Osteocyte (in vitro differentiated cells): ENCODE measurements at regions not wholly inside any gene's neighbourhood (a gene's known extent, or its start where the extent isn't known, plus 50 kb on each side); places are given as distances from the start of the nearest gene placed in this dataset.

Source experiments
- DNase-seq: peaks from one replicate; pipeline ENCODE4 v3.0.0; 2021; ENCODE audit warnings: mixed read lengths; ENCODE audit not compliant: unreplicated experiment; ENCODE audit errors: extremely low spot score
- H3K27ac Mint-ChIP-seq: one replicate; pipeline ENCODE4 v1.8.0; 2021; ENCODE audit warnings: mild to moderate bottlenecking, mixed read lengths; ENCODE audit not compliant: unreplicated experiment
- H3K27me3 Mint-ChIP-seq: one replicate; pipeline ENCODE4 v1.8.0; 2021; ENCODE audit warnings: mixed read lengths; ENCODE audit not compliant: unreplicated experiment
- H3K36me3 Mint-ChIP-seq: one replicate; pipeline ENCODE4 v1.8.0; 2021; ENCODE audit warnings: mixed read lengths; ENCODE audit not compliant: unreplicated experiment
- H3K4me1 Mint-ChIP-seq: one replicate; pipeline ENCODE4 v1.8.0; 2021; ENCODE audit warnings: mixed read lengths; ENCODE audit not compliant: unreplicated experiment
- H3K4me3 Mint-ChIP-seq: one replicate; pipeline ENCODE4 v1.8.0; 2021; ENCODE audit warnings: mild to moderate bottlenecking, moderate library complexity, mixed read lengths; ENCODE audit not compliant: unreplicated experiment
- H3K9me3 Mint-ChIP-seq: one replicate; pipeline ENCODE4 v1.8.0; 2021; ENCODE audit warnings: mixed read lengths; ENCODE audit not compliant: unreplicated experiment
- CTCF ChIP-seq: fragments of 200-600 bp; sonication (generic); IDR thresholded peaks from 2 replicates; pipeline ENCODE4 v1.5.0; 2021; ENCODE audit warnings: antibody characterized with exemption, mild to moderate bottlenecking, moderate library complexity

- DNase-seq: no peak
- TF ChIP-seq CTCF: no peak
- H3K27ac Mint-ChIP-seq: no peak overlapping the region
- no peak overlapping the region for H3K4me3 Mint-ChIP-seq
- H3K4me1 Mint-ChIP-seq: no peaks in the 10 kb centered on the region
- H3K27me3 Mint-ChIP-seq: peaks cover 9% of the 10 kb centered on the region
- H3K36me3 Mint-ChIP-seq: no peaks in the 10 kb centered on the region
- no peaks in the 10 kb centered on the region for H3K9me3 Mint-ChIP-seq
Observed at GRCh38 chr2:65920659-65921058, 488.3 kb upstream of the SPRED2 start.

GRCh38 chr2:65919550-65920188 is 487.3 kb upstream of the SPRED2 start:
- H3K4me3 Mint-ChIP-seq: no peak overlapping the region
- H3K27me3 Mint-ChIP-seq: peaks cover 9% of the 10 kb centered on the region
- no peak for TF ChIP-seq CTCF
- no peak overlapping the region for H3K27ac Mint-ChIP-seq
- H3K36me3 Mint-ChIP-seq: no peaks in the 10 kb centered on the region
- H3K4me1 Mint-ChIP-seq: no peaks in the 10 kb centered on the region
- no peaks in the 10 kb centered on the region for H3K9me3 Mint-ChIP-seq
- DNase-seq: no peak

GRCh38 chr2:65918760-65919187 is 486.4 kb upstream of the SPRED2 start:
- Mint-ChIP-seq H3K27ac (no peak overlapping the region), H3K36me3 (no peaks in the 10 kb centered on the region), H3K4me1 (no peaks in the 10 kb centered on the region)

GRCh38 chr2:65917986-65918385 is 485.6 kb upstream of the SPRED2 start:
- TF ChIP-seq CTCF: no peak
- Mint-ChIP-seq H3K4me3 (no peak overlapping the region), H3K36me3 (no peaks in the 10 kb centered on the region), H3K27me3 (peaks cover 9% of the 10 kb centered on the region), H3K4me1 (no peaks in the 10 kb centered on the region), H3K9me3 (no peaks in the 10 kb centered on the region), H3K27ac (no peak overlapping the region)
- no peak for DNase-seq

More at GRCh38 chr2:65918760-65919187, 486.4 kb upstream of the SPRED2 start:
- no peak for DNase-seq
- H3K27me3 Mint-ChIP-seq: peaks cover 9% of the 10 kb centered on the region
- no peak overlapping the region for H3K4me3 Mint-ChIP-seq
- H3K9me3 Mint-ChIP-seq: no peaks in the 10 kb centered on the region
- TF ChIP-seq CTCF: no peak

GRCh38 chr2:65916785-65917295 is 484.4 kb upstream of the SPRED2 start:
- no peak overlapping the region for H3K4me3 Mint-ChIP-seq
- no peak overlapping the region for H3K27ac Mint-ChIP-seq
- no peak for TF ChIP-seq CTCF
- peaks cover 9% of the 10 kb centered on the region for H3K27me3 Mint-ChIP-seq
- H3K36me3 Mint-ChIP-seq: no peaks in the 10 kb centered on the region
- DNase-seq: no peak
- no peaks in the 10 kb centered on the region for H3K9me3 Mint-ChIP-seq
- no peaks in the 10 kb centered on the region for H3K4me1 Mint-ChIP-seq
